ENCODE measurements at regions not wholly inside any gene's neighbourhood (a gene's known extent, or its start where the extent isn't known, plus 50 kb on each side); places are given as distances from the start of the nearest gene placed in this dataset.

- DNase-seq, result no peak
Observed at GRCh38 chr10:29131952-29132547, 156.8 kb upstream of the LYZL1 start.

GRCh38 chr10:29132551-29133111 is 156.2 kb upstream of the LYZL1 start:
- no peak for DNase-seq

- no peak for DNase-seq
Observed at GRCh38 chr10:29135337-29135736, 153.5 kb upstream of the LYZL1 start.

GRCh38 chr10:29136411-29136810 is 152.5 kb upstream of the LYZL1 start:
- DNase-seq, result no peak

- no peak for DNase-seq
Observed at GRCh38 chr10:29140151-29140550, 148.7 kb upstream of the LYZL1 start.

- no peak for DNase-seq
Observed at GRCh38 chr10:29140991-29141390, 147.9 kb upstream of the LYZL1 start.

- DNase-seq, result no peak
Observed at GRCh38 chr10:29141761-29142160, 147.1 kb upstream of the LYZL1 start.

GRCh38 chr10:29142516-29143314 is 146.2 kb upstream of the LYZL1 start:
- DNase-seq, result no peak

GRCh38 chr10:29144126-29144525 is 144.7 kb upstream of the LYZL1 start:
- DNase-seq, result no peak

- no peak for DNase-seq
Observed at GRCh38 chr10:29146311-29147100, 142.4 kb upstream of the LYZL1 start.

GRCh38 chr10:29150010-29150409 is 138.9 kb upstream of the LYZL1 start:
- DNase-seq, result no peak

GRCh38 chr10:29151005-29151404 is 137.9 kb upstream of the LYZL1 start:
- no peak for DNase-seq

GRCh38 chr10:29157321-29157720 is 131.5 kb upstream of the LYZL1 start:
- DNase-seq, result no peak

- DNase-seq, result no peak
Observed at GRCh38 chr10:29158066-29158465, 130.8 kb upstream of the LYZL1 start.

GRCh38 chr10:29160150-29160617 is 128.7 kb upstream of the LYZL1 start:
- no peak for DNase-seq

GRCh38 chr10:29163746-29164145 is 125.1 kb upstream of the LYZL1 start:
- DNase-seq, result no peak

GRCh38 chr10:29166713-29167112 is 122.2 kb upstream of the LYZL1 start:
- DNase-seq, result no peak

- DNase-seq, result no peak
Observed at GRCh38 chr10:29169021-29169420, 119.8 kb upstream of the LYZL1 start.

GRCh38 chr10:29171717-29172116 is 117.2 kb upstream of the LYZL1 start:
- DNase-seq, result no peak

GRCh38 chr10:29174389-29174788 is 114.5 kb upstream of the LYZL1 start:
- no peak for DNase-seq

- DNase-seq, result no peak
Observed at GRCh38 chr10:29176845-29177832, 111.7 kb upstream of the LYZL1 start.

- no peak for DNase-seq
Observed at GRCh38 chr10:29181936-29182335, 106.9 kb upstream of the LYZL1 start.
